WTC11 (cell line): ENCODE measurements at regions not wholly inside any gene's neighbourhood (a gene's known extent, or its start where the extent isn't known, plus 50 kb on each side); places are given as distances from the start of the nearest gene placed in this dataset.

Experiments
- ATAC-seq: fragments of 200-7000 bp; cut with Tn5 transposase; 2 replicates; pipeline ENCODE4 v1.10.0; 2021; ENCODE audit warnings: mild to moderate bottlenecking, moderate library complexity
- CTCF ChIA-PET: fragments of 300-600 bp; sonication (Branson Sonifier 250); formaldehyde crosslinking; loops from one replicate; lab custom pipeline; 2021; ENCODE audit warnings: antibody characterized with exemption; lab: Charles Lee
- POLR2A ChIA-PET: fragments of 350-600 bp; sonication (Branson Sonifier 250); formaldehyde crosslinking; loops from one replicate; lab custom pipeline; 2021; ENCODE audit warnings: antibody characterized with exemption; lab: Charles Lee
- DNase-seq: peaks from one replicate; pipeline ENCODE4 v3.0.0; 2021; ENCODE audit warnings: low spot score
- H3K27ac Mint-ChIP-seq: 2 replicates; pipeline ENCODE4 v1.8.0; 2021; ENCODE audit warnings: mixed read lengths
- H3K27me3 Mint-ChIP-seq: 2 replicates; pipeline ENCODE4 v1.8.0; 2021; ENCODE audit warnings: low read depth, mild to moderate bottlenecking, moderate library complexity, mixed read lengths
- H3K36me3 Mint-ChIP-seq: 2 replicates; pipeline ENCODE4 v1.8.0; 2021; ENCODE audit warnings: mixed read lengths
- H3K4me1 Mint-ChIP-seq: 2 replicates; pipeline ENCODE4 v1.8.0; 2022; ENCODE audit warnings: mixed read lengths
- H3K4me3 Mint-ChIP-seq: 2 replicates; pipeline ENCODE4 v1.8.0; 2021; ENCODE audit warnings: mild to moderate bottlenecking, moderate library complexity, mixed read lengths
- H3K9me3 Mint-ChIP-seq: 2 replicates; pipeline ENCODE4 v1.8.0; 2021; ENCODE audit warnings: mixed read lengths
- ATF2 ChIP-seq: sonication (generic); formaldehyde crosslinking; IDR thresholded peaks from 2 replicates; pipeline ENCODE4 v1.8.1; 2022; ENCODE audit warnings: low read depth, missing genetic modification reagents, borderline replicate concordance
- CTCF ChIP-seq: fragments of 200-600 bp; IDR thresholded peaks from 2 replicates; pipeline ENCODE4 v1.8.0; 2022; ENCODE audit warnings: antibody characterized with exemption
- E2F5 ChIP-seq: sonication (generic); formaldehyde crosslinking; IDR thresholded peaks from 2 replicates; pipeline ENCODE4 v1.8.1; 2022; ENCODE audit warnings: mild to moderate bottlenecking, moderate library complexity, missing genetic modification reagents
- ELF4 ChIP-seq: sonication (generic); formaldehyde crosslinking; IDR thresholded peaks from 2 replicates; pipeline ENCODE4 v1.8.1; 2022; ENCODE audit warnings: low read depth, mild to moderate bottlenecking, moderate library complexity, missing genetic modification reagents
- ESRRA ChIP-seq: sonication (generic); formaldehyde crosslinking; IDR thresholded peaks from 2 replicates; pipeline ENCODE4 v1.8.1; 2022; ENCODE audit warnings: mild to moderate bottlenecking, missing genetic modification reagents, borderline replicate concordance
- ETV6 ChIP-seq: sonication (generic); formaldehyde crosslinking; IDR thresholded peaks from 2 replicates; pipeline ENCODE4 v1.8.1; 2022; ENCODE audit warnings: mild to moderate bottlenecking, missing genetic modification reagents
- GTF2I ChIP-seq: fragments of 250-450 bp; sonication (Bioruptor Pico); conservative IDR thresholded peaks from 2 replicates; pipeline ENCODE4 v1.4.0; 2021; ENCODE audit warnings: mild to moderate bottlenecking
- IRF1 ChIP-seq: sonication (generic); formaldehyde crosslinking; IDR thresholded peaks from 2 replicates; pipeline ENCODE4 v1.8.0; 2023; ENCODE audit warnings: missing genetic modification reagents
- MXD4 ChIP-seq: fragments of 250-450 bp; sonication (Bioruptor Pico); IDR thresholded peaks from 2 replicates; pipeline ENCODE4 v1.8.0; 2021; ENCODE audit warnings: mild to moderate bottlenecking, moderate library complexity, borderline replicate concordance
- MYBL2 ChIP-seq: sonication (generic); formaldehyde crosslinking; IDR thresholded peaks from 2 replicates; pipeline ENCODE4 v1.8.1; 2023; ENCODE audit warnings: mild to moderate bottlenecking, moderate library complexity, missing genetic modification reagents
- NFYB ChIP-seq: sonication (generic); formaldehyde crosslinking; conservative IDR thresholded peaks from 2 replicates; pipeline ENCODE4 v1.8.0; 2022; ENCODE audit warnings: low read depth, missing genetic modification reagents
- NR2C2 ChIP-seq: sonication (generic); formaldehyde crosslinking; IDR thresholded peaks from 2 replicates; pipeline ENCODE4 v1.8.0; 2022; ENCODE audit warnings: mild to moderate bottlenecking, missing genetic modification reagents
- PRRX2 ChIP-seq: fragments of 250-450 bp; sonication (Bioruptor Pico); IDR thresholded peaks from 2 replicates; pipeline ENCODE4 v1.8.0; 2021; ENCODE audit warnings: mild to moderate bottlenecking
- RORB ChIP-seq: fragments of 250-450 bp; sonication (Bioruptor Pico); IDR thresholded peaks from 2 replicates; pipeline ENCODE4 v1.9.0; 2021; ENCODE audit warnings: mild to moderate bottlenecking
- SMAD3 ChIP-seq: sonication (generic); formaldehyde crosslinking; IDR thresholded peaks from 2 replicates; pipeline ENCODE4 v1.8.0; 2022; ENCODE audit warnings: missing genetic modification reagents, mild to moderate bottlenecking, borderline replicate concordance
- TEAD1 ChIP-seq: sonication (generic); formaldehyde crosslinking; IDR thresholded peaks from 2 replicates; pipeline ENCODE4 v1.8.0; 2022; ENCODE audit warnings: mild to moderate bottlenecking, missing genetic modification reagents
- USF1 ChIP-seq: sonication (generic); formaldehyde crosslinking; IDR thresholded peaks from 2 replicates; pipeline ENCODE4 v1.8.0; 2022; ENCODE audit warnings: mild to moderate bottlenecking, missing genetic modification reagents
- ZBTB21 ChIP-seq: sonication (generic); formaldehyde crosslinking; IDR thresholded peaks from 2 replicates; pipeline ENCODE4 v1.8.1; 2023; ENCODE audit warnings: mild to moderate bottlenecking, missing genetic modification reagents, borderline replicate concordance
- ZNF423 ChIP-seq: fragments of 250-450 bp; sonication (Bioruptor Pico); IDR thresholded peaks from 2 replicates; pipeline ENCODE4 v2.1.2; 2022; ENCODE audit warnings: mild to moderate bottlenecking, moderate library complexity
- ZNF671 ChIP-seq: fragments of 250-450 bp; sonication (Bioruptor Pico); IDR thresholded peaks from 2 replicates; pipeline ENCODE4 v1.8.0; 2021; ENCODE audit warnings: mild to moderate bottlenecking
- TF ChIP-seq, protein P1 (sequence below): sonication (generic); formaldehyde crosslinking; IDR thresholded peaks from 2 replicates; pipeline ENCODE4 v1.8.1; 2022; ENCODE audit warnings: low read depth, mild to moderate bottlenecking, moderate library complexity, missing genetic modification reagents, borderline replicate concordance
- TF ChIP-seq, protein P2 (sequence below): sonication (generic); formaldehyde crosslinking; IDR thresholded peaks from 2 replicates; pipeline ENCODE4 v1.8.1; 2023; ENCODE audit warnings: mild to moderate bottlenecking, missing genetic modification reagents, moderate library complexity
- TF ChIP-seq, protein P3 (sequence below): sonication (generic); formaldehyde crosslinking; IDR thresholded peaks from 2 replicates; pipeline ENCODE4 v1.8.1; 2023; ENCODE audit warnings: mild to moderate bottlenecking, missing genetic modification reagents, moderate library complexity
- TF ChIP-seq, protein P4 (sequence below): fragments of 250-450 bp; sonication (Bioruptor Pico); IDR thresholded peaks from 2 replicates; pipeline ENCODE4 v1.9.0; 2021; ENCODE audit warnings: mild to moderate bottlenecking

- TF ChIP-seq ATF2 (no peak), MYBL2 (CRISPR knock-in tag) (no peak)
- TF ChIP-seq, protein P1, sequence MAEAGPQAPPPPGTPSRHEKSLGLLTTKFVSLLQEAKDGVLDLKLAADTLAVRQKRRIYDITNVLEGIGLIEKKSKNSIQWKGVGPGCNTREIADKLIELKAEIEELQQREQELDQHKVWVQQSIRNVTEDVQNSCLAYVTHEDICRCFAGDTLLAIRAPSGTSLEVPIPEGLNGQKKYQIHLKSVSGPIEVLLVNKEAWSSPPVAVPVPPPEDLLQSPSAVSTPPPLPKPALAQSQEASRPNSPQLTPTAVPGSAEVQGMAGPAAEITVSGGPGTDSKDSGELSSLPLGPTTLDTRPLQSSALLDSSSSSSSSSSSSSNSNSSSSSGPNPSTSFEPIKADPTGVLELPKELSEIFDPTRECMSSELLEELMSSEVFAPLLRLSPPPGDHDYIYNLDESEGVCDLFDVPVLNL = no peak
Measured at GRCh38 chr16:7921345-7921744, 588.7 kb downstream of the RBFOX1 start (continued).

- Mint-ChIP-seq H3K4me3 (no peak overlapping the region), H3K27ac (no peak overlapping the region), H3K4me1 (no peaks in the 10 kb centered on the region), H3K36me3 (peaks cover 75% of the 10 kb centered on the region), H3K27me3 (no peaks in the 10 kb centered on the region; the same call in 1 of the 2 replicates), H3K9me3 (peaks cover 92% of the 10 kb centered on the region)
- DNase-seq (no peak), ATAC-seq (no peak)
- TF ChIP-seq, protein P2, sequence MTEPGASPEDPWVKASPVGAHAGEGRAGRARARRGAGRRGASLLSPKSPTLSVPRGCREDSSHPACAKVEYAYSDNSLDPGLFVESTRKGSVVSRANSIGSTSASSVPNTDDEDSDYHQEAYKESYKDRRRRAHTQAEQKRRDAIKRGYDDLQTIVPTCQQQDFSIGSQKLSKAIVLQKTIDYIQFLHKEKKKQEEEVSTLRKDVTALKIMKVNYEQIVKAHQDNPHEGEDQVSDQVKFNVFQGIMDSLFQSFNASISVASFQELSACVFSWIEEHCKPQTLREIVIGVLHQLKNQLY (CRISPR knock-in tag) = no peak
- TF ChIP-seq ZNF671 (CRISPR knock-in tag) (no peak), ELF4 (no peak), IRF1 (CRISPR knock-in tag) (no peak), TEAD1 (no peak), NR2C2 (CRISPR knock-in tag) (no peak), NFYB (CRISPR knock-in tag) (no peak), CTCF (no peak), PRRX2 (CRISPR knock-in tag) (no peak), GTF2I (CRISPR knock-in tag) (no peak)
- TF ChIP-seq, protein P3, sequence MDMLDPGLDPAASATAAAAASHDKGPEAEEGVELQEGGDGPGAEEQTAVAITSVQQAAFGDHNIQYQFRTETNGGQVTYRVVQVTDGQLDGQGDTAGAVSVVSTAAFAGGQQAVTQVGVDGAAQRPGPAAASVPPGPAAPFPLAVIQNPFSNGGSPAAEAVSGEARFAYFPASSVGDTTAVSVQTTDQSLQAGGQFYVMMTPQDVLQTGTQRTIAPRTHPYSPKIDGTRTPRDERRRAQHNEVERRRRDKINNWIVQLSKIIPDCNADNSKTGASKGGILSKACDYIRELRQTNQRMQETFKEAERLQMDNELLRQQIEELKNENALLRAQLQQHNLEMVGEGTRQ (CRISPR knock-in tag) = no peak
- TF ChIP-seq, protein P4, sequence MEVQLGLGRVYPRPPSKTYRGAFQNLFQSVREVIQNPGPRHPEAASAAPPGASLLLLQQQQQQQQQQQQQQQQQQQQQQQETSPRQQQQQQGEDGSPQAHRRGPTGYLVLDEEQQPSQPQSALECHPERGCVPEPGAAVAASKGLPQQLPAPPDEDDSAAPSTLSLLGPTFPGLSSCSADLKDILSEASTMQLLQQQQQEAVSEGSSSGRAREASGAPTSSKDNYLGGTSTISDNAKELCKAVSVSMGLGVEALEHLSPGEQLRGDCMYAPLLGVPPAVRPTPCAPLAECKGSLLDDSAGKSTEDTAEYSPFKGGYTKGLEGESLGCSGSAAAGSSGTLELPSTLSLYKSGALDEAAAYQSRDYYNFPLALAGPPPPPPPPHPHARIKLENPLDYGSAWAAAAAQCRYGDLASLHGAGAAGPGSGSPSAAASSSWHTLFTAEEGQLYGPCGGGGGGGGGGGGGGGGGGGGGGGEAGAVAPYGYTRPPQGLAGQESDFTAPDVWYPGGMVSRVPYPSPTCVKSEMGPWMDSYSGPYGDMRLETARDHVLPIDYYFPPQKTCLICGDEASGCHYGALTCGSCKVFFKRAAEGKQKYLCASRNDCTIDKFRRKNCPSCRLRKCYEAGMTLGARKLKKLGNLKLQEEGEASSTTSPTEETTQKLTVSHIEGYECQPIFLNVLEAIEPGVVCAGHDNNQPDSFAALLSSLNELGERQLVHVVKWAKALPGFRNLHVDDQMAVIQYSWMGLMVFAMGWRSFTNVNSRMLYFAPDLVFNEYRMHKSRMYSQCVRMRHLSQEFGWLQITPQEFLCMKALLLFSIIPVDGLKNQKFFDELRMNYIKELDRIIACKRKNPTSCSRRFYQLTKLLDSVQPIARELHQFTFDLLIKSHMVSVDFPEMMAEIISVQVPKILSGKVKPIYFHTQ = no peak
- ChIA-PET CTCF (no interaction called here), POLR2A (no interaction called here)
Measured at GRCh38 chr16:7919782-7920181, 587.1 kb downstream of the RBFOX1 start.

GRCh38 chr16:7914748-7915147 lies 582.1 kb downstream of the RBFOX1 start:
- peaks cover 58% of the 10 kb centered on the region for H3K36me3 Mint-ChIP-seq
- H3K4me3 Mint-ChIP-seq = no peak overlapping the region
- ChIA-PET CTCF (no interaction called here), POLR2A (no interaction called here)
- ATAC-seq = no peak
- H3K27me3 Mint-ChIP-seq = no peaks in the 10 kb centered on the region; the same call in 1 of the 2 replicates
- no peaks in the 10 kb centered on the region for H3K4me1 Mint-ChIP-seq
- DNase-seq = no peak
- no peak overlapping the region for H3K27ac Mint-ChIP-seq
- H3K9me3 Mint-ChIP-seq = peaks cover 81% of the 10 kb centered on the region
- TF ChIP-seq ETV6 (CRISPR knock-in tag) (no peak), RORB (CRISPR knock-in tag) (no peak), USF1 (no peak), MXD4 (CRISPR knock-in tag) (no peak), E2F5 (CRISPR knock-in tag) (no peak), ESRRA (no peak), ZBTB21 (CRISPR knock-in tag) (no peak), SMAD3 (no peak), ZNF423 (no peak), IRF1 (CRISPR knock-in tag) (no peak)
